ENCODE measurements at regions not wholly inside any gene's neighbourhood (a gene's known extent, or its start where the extent isn't known, plus 50 kb on each side); places are given as distances from the start of the nearest gene placed in this dataset.

- WGBS, result 62% methylated on average over 1 of the region's 1 CpG
Measured at GRCh38 chr1:82587371-82587770, 786.6 kb downstream of the ADGRL2 start.

GRCh38 chr1:82586473-82586872, 785.7 kb downstream of the ADGRL2 start:
- no peak for DNase-seq (ENCODE audit: extremely low spot score)
- intact Hi-C loops (cut with DNase I), result no loop called here

More at GRCh38 chr1:82587371-82587770, 786.6 kb downstream of the ADGRL2 start:
- no peak overlapping the region for H3K4me3 ChIP-seq
- intact Hi-C loops (cut with DNase I), result no loop called here
- TF ChIP-seq POLR2AphosphoS5 (IDR thresholded peaks at IDR 0.05), result no peak
- TF ChIP-seq POLR2A (IDR thresholded peaks at IDR 0.05; ENCODE audit: low read depth), result no peak
- no peak for TF ChIP-seq CTCF (IDR thresholded peaks at IDR 0.05)
- no peak for TF ChIP-seq EP300 (IDR thresholded peaks at IDR 0.05)
- no peak for DNase-seq (ENCODE audit: extremely low spot score)
- no peaks in the 10 kb centered on the region for H3K4me1 ChIP-seq
- H3K27me3 ChIP-seq, result no peaks in the 10 kb centered on the region
- H3K9me3 ChIP-seq, result no peaks in the 10 kb centered on the region
- no peak overlapping the region for H3K27ac ChIP-seq (replicated peaks in 1 of 4)
- no peaks in the 10 kb centered on the region for H3K36me3 ChIP-seq

GRCh38 chr1:82582347-82582746, 781.6 kb downstream of the ADGRL2 start:
- WGBS, result 46% methylated on average over 3 of the region's 3 CpGs
- Histone ChIP-seq H3K27me3 (no peaks in the 10 kb centered on the region), H3K36me3 (no peaks in the 10 kb centered on the region), H3K9me3 (no peaks in the 10 kb centered on the region), H3K27ac (replicated peaks in 1 of 4) (no peak overlapping the region), H3K4me3 (no peak overlapping the region), H3K4me1 (no peaks in the 10 kb centered on the region)
- DNase-seq (ENCODE audit: extremely low spot score), result no peak
- TF ChIP-seq POLR2A (IDR thresholded peaks at IDR 0.05; ENCODE audit: low read depth) (no peak), EP300 (IDR thresholded peaks at IDR 0.05) (no peak)
- intact Hi-C loops (cut with DNase I), result no loop called here

More at GRCh38 chr1:82586473-82586872, 785.7 kb downstream of the ADGRL2 start:
- Histone ChIP-seq H3K4me1 (no peaks in the 10 kb centered on the region), H3K4me3 (no peak overlapping the region), H3K27me3 (no peaks in the 10 kb centered on the region), H3K36me3 (no peaks in the 10 kb centered on the region), H3K27ac (replicated peaks in 1 of 4) (no peak overlapping the region), H3K9me3 (no peaks in the 10 kb centered on the region)
- no peak for TF ChIP-seq POLR2A (IDR thresholded peaks at IDR 0.05; ENCODE audit: low read depth)

- DNase-seq (ENCODE audit: extremely low spot score), result no peak
- Histone ChIP-seq H3K27ac (replicated peaks in 1 of 4) (no peak overlapping the region), H3K4me3 (no peak overlapping the region), H3K9me3 (no peaks in the 10 kb centered on the region), H3K4me1 (no peaks in the 10 kb centered on the region), H3K27me3 (no peaks in the 10 kb centered on the region), H3K36me3 (no peaks in the 10 kb centered on the region)
- no peak for TF ChIP-seq CTCF (IDR thresholded peaks at IDR 0.05)
- TF ChIP-seq POLR2AphosphoS5 (IDR thresholded peaks at IDR 0.05), result no peak
- TF ChIP-seq EP300 (IDR thresholded peaks at IDR 0.05), result no peak
- no peak for TF ChIP-seq POLR2A (IDR thresholded peaks at IDR 0.05; ENCODE audit: low read depth)
- intact Hi-C loops (cut with DNase I), result no loop called here
- WGBS, result 62% methylated on average over 3 of the region's 3 CpGs
Measured at GRCh38 chr1:82578086-82578726, 777.5 kb downstream of the ADGRL2 start.

- no peaks in the 10 kb centered on the region for H3K36me3 ChIP-seq
- WGBS, result 89% methylated on average over 3 of the region's 3 CpGs
- no peak overlapping the region for H3K4me3 ChIP-seq
- H3K9me3 ChIP-seq, result no peaks in the 10 kb centered on the region
- TF ChIP-seq POLR2A (IDR thresholded peaks at IDR 0.05; ENCODE audit: low read depth) (no peak), EP300 (IDR thresholded peaks at IDR 0.05) (no peak), CTCF (IDR thresholded peaks at IDR 0.05) (no peak), POLR2AphosphoS5 (IDR thresholded peaks at IDR 0.05) (no peak)
- no peak for DNase-seq (ENCODE audit: extremely low spot score)
- intact Hi-C loops (cut with DNase I), result no loop called here
- H3K27ac ChIP-seq (replicated peaks in 1 of 4), result no peak overlapping the region
- H3K27me3 ChIP-seq, result no peaks in the 10 kb centered on the region
- peaks cover 0 to 16% (median 13%) of the 10 kb centered on the region in 4 donors for H3K4me1 ChIP-seq
Measured at GRCh38 chr1:82567348-82567747, 766.6 kb downstream of the ADGRL2 start.

- Histone ChIP-seq H3K4me1 (peaks cover 0 to 16% (median 13%) of the 10 kb centered on the region in 4 donors), H3K27me3 (no peaks in the 10 kb centered on the region), H3K27ac (replicated peaks in 1 of 4) (no peak overlapping the region), H3K9me3 (no peaks in the 10 kb centered on the region), H3K4me3 (no peak overlapping the region), H3K36me3 (no peaks in the 10 kb centered on the region)
- no peak for TF ChIP-seq POLR2AphosphoS5 (IDR thresholded peaks at IDR 0.05)
- no peak for TF ChIP-seq POLR2A (IDR thresholded peaks at IDR 0.05; ENCODE audit: low read depth)
- TF ChIP-seq CTCF (IDR thresholded peaks at IDR 0.05), result no peak
- TF ChIP-seq EP300 (IDR thresholded peaks at IDR 0.05), result no peak
- no peak for DNase-seq (ENCODE audit: extremely low spot score)
- 40% methylated on average over 6 of the region's 6 CpGs for WGBS
- intact Hi-C loops (cut with DNase I), result no loop called here
Measured at GRCh38 chr1:82565546-82565945, 764.8 kb downstream of the ADGRL2 start.
